ENCODE measurements at regions not wholly inside any gene's neighbourhood (a gene's known extent, or its start where the extent isn't known, plus 50 kb on each side); places are given as distances from the start of the nearest gene placed in this dataset.

- no peak for DNase-seq (ENCODE audit: low spot score)
These were observed 332.1 kb downstream of the PABPC4L start for GRCh38 chr4:133869486-133869885.

- DNase-seq (ENCODE audit: low spot score) = no peak
These were observed 332.7 kb downstream of the PABPC4L start for GRCh38 chr4:133868856-133869255.

- DNase-seq (ENCODE audit: low spot score) = no peak
These were observed 335.3 kb downstream of the PABPC4L start for GRCh38 chr4:133866328-133866699.

- peak; percentile 28 for DNase-seq (ENCODE audit: low spot score)
These were observed 335.8 kb downstream of the PABPC4L start for GRCh38 chr4:133865612-133866327.

- DNase-seq (ENCODE audit: low spot score) = no peak
These were observed 338.4 kb downstream of the PABPC4L start for GRCh38 chr4:133863153-133863552.

- no peak for DNase-seq (ENCODE audit: low spot score)
These were observed 344.7 kb downstream of the PABPC4L start for GRCh38 chr4:133856731-133857355.

- DNase-seq (ENCODE audit: low spot score) = no peak
These were observed 346.6 kb downstream of the PABPC4L start for GRCh38 chr4:133855001-133855400.

GRCh38 chr4:133839326-133839725 is 362.3 kb downstream of the PABPC4L start:
- DNase-seq (ENCODE audit: low spot score) = no peak

GRCh38 chr4:133823177-133823576 is 378.4 kb downstream of the PABPC4L start:
- no peak for DNase-seq (ENCODE audit: low spot score)

GRCh38 chr4:133812954-133813353 is 388.6 kb downstream of the PABPC4L start:
- no peak for DNase-seq (ENCODE audit: low spot score)

GRCh38 chr4:133812236-133812635 is 389.4 kb downstream of the PABPC4L start:
- no peak for DNase-seq (ENCODE audit: low spot score)

- no peak for DNase-seq (ENCODE audit: low spot score)
These were observed 393.4 kb downstream of the PABPC4L start for GRCh38 chr4:133808151-133808550.

GRCh38 chr4:133803341-133803740 is 398.2 kb downstream of the PABPC4L start:
- no peak for DNase-seq (ENCODE audit: low spot score)

GRCh38 chr4:133802359-133803140 is 399.0 kb downstream of the PABPC4L start:
- DNase-seq (ENCODE audit: low spot score) = no peak

- DNase-seq (ENCODE audit: low spot score) = no peak
These were observed 399.7 kb downstream of the PABPC4L start for GRCh38 chr4:133801883-133802282.

GRCh38 chr4:133800966-133801365 is 400.6 kb downstream of the PABPC4L start:
- DNase-seq (ENCODE audit: low spot score) = no peak

- DNase-seq (ENCODE audit: low spot score) = no peak
These were observed 401.8 kb downstream of the PABPC4L start for GRCh38 chr4:133799717-133800315.

GRCh38 chr4:133777661-133778060 is 423.9 kb downstream of the PABPC4L start:
- no peak for DNase-seq (ENCODE audit: low spot score)

- DNase-seq (ENCODE audit: low spot score) = no peak
These were observed 424.6 kb downstream of the PABPC4L start for GRCh38 chr4:133776961-133777360.

- no peak for DNase-seq (ENCODE audit: low spot score)
These were observed 425.1 kb downstream of the PABPC4L start for GRCh38 chr4:133776503-133776902.

GRCh38 chr4:133775881-133776280 is 425.7 kb downstream of the PABPC4L start:
- DNase-seq (ENCODE audit: low spot score) = no peak

- no peak for DNase-seq (ENCODE audit: low spot score)
These were observed 426.1 kb downstream of the PABPC4L start for GRCh38 chr4:133775469-133775868.

- no peak for DNase-seq (ENCODE audit: low spot score)
These were observed 442.2 kb downstream of the PABPC4L start for GRCh38 chr4:133759428-133759827.

Data from COLO829 (cell line).